DMS79 (cell line): ENCODE measurements at regions not wholly inside any gene's neighbourhood (a gene's known extent, or its start where the extent isn't known, plus 50 kb on each side); places are given as distances from the start of the nearest gene placed in this dataset.
"Not testable (repeated sequence)": the region's sequence is repeated elsewhere in the genome, so short reads cannot be mapped to it uniquely, and the experiment has no call there.

Experiments
- DNase-seq: peaks from one replicate; lab custom pipeline; 2025; lab: John Stamatoyannopoulos, UW

- DNase-seq: no peak
Measured at GRCh38 chr15:38961931-38962330, 397.3 kb upstream of the RASGRP1 start.

- no peak for DNase-seq
Measured at GRCh38 chr15:38972831-38973230, 408.2 kb upstream of the RASGRP1 start.

- DNase-seq: no peak
Measured at GRCh38 chr15:38975282-38975990, 410.8 kb upstream of the RASGRP1 start.

GRCh38 chr15:38991126-38991525 is 426.5 kb upstream of the RASGRP1 start:
- no peak for DNase-seq

GRCh38 chr15:38991701-38992100 is 427.1 kb upstream of the RASGRP1 start:
- no peak for DNase-seq

DNA sequence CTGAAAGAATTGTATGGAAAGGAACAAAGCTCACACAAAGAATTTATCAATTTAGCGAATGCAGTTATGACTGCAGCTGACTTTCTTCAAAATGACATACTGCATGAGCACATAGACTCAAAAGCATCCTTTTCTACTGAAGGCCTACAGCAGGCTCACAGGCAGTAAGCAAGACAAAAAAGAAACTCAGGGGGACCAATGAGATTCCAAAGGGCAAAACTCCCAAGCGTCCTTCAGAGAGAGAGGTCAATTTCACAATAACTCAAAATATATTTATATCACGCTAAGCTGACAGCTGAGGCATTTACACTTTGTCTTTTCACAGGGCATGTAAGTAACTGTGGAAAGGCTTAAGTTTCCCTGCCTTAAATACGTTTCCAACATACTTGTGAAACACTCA is 427.9 kb upstream of the RASGRP1 start:
- no peak for DNase-seq

DNA sequence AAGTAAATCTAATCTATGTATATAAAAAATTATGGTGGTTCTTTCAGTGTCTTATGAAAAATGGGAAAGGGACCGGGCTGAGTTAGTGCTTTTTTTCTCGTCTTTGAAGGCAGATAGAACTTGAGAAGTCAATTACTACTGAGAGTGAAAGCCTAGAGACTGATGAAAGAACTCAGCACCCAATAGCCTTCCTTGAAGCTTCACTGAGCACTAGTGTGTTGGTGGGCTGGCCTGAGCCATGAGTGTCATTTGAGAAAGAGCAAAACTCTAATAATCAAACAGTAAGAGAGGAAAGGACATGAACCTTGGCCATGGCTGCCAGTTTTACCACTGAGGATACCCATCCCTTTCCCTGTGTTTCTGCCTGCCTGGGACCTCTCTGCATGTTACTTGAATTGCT is 428.3 kb upstream of the RASGRP1 start:
- DNase-seq: no peak

GRCh38 chr15:38994310-38994709 is 429.7 kb upstream of the RASGRP1 start:
- no peak for DNase-seq

DNA sequence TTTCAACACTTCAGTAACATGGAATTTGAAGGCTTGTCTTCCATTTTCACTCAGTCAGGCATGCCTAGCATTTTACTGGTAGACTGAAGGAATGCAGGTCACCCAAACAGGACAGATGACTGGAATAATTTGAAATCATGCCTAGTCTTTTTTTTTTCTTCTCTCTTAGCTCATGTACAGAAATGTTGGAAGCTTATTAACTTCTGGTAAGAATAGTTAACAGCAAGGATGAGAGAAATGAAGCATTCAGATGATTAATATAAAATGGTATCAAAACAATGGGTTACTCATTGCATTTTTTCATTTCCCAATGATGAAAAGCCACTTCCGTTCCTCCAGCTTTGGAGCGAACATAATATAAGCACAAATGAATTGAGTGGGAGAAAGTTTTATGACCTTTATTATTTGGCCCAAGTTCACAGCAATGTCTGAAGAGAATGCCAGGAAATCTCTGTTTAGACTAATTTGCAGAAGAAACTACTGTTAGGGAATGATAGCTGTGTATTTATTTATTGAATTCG is 431.6 kb upstream of the RASGRP1 start:
- no peak for DNase-seq

- DNase-seq: no peak
Measured at GRCh38 chr15:38997841-38998240, 433.2 kb upstream of the RASGRP1 start.

DNA sequence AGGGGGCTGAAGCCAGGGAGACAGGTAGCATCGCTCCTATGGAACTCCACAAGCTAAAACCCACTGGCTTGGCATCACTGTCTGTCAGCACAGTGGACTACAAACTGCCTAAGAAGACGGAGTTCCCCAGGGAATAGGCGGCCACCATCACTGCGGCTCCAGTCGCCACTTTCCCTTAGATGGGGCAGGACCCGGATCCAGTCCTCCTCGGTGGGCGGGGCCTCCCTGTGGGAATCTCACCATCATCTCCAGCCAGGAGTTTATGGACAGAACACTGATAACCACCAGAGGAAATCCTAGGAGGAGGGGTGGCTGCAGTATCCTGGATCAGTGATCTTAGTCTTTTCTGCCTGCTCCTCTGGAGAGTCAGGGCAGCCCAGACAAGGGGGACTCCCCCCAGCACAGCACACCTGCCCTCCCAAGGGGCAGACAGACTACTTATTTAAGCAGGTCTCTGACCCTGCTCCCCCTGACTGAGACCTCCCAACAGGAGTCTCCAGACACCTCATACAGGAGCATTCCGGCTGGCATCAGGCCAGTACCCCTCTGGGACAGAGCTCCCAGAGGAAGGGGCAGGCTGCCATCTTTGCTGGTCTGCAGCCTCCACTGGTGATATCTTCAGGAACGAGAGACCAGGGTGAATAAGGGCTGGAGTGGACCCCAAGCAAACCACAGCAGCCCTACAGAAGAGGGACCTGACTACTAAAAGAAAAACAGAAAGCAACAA is 435.6 kb upstream of the RASGRP1 start:
- DNase-seq: no peak

DNA sequence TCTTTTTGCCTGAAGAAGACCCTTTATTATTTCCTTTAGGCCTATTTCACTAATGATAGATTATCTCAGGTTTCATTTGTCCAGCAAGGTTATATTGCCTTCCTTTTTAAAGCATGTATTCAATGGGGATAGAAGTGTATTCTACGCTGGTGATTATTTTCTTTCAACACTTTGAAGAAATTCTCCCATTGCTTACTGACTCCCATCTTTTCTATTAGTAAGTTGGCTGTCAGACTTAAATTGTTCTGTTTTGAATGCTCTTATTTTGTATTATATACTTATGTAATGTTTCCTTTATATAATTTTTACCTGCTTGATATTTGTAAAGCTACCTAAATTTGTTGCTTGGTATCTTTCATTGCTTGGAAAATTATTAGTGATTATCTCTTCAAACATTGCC is 445.1 kb upstream of the RASGRP1 start:
- no peak for DNase-seq

GRCh38 chr15:39011066-39011465 is 446.5 kb upstream of the RASGRP1 start:
- DNase-seq: not testable (repeated sequence)

GRCh38 chr15:39013262-39013661 is 448.6 kb upstream of the RASGRP1 start:
- no peak for DNase-seq

GRCh38 chr15:39014682-39015081 is 450.1 kb upstream of the RASGRP1 start:
- DNase-seq: no peak

DNA sequence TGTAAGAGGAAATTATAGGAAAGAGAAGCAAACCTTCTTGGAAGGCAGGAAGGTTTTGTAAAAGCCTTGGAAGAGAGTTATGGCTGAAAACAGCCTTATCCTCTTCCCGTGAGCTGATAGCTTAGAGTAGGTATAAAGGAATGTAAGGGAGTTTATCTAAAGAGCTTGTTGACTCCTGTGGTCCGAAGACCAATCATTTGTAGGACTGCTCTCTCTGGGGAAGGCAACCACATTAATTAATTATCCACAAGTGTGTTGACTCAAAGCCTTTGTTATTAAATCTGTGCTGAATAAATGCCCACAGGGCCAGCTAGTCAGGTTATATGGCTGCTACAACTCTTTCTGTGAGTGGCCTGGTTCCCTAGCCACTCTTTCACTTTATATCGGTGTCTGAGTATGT is 452.1 kb upstream of the RASGRP1 start:
- no peak for DNase-seq

DNA sequence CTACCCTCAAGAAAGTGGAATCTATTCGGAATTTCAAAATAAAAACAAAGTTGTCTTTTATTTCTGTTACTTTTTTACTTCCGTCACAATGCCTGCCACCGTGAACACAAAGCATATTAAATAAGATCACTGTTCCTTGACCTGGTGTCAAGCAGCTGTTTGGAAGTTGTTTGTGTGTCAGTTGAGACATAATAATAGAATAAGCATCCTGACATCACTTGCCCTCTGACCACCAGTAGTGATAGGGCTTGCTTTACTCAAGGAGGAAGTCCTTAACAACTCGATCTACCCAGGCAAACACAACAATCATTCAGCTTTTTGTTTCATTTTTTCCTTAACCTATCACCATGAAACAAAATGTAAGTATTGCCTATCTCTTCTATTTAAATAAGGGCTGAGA is 454.4 kb upstream of the RASGRP1 start:
- DNase-seq: no peak

DNA sequence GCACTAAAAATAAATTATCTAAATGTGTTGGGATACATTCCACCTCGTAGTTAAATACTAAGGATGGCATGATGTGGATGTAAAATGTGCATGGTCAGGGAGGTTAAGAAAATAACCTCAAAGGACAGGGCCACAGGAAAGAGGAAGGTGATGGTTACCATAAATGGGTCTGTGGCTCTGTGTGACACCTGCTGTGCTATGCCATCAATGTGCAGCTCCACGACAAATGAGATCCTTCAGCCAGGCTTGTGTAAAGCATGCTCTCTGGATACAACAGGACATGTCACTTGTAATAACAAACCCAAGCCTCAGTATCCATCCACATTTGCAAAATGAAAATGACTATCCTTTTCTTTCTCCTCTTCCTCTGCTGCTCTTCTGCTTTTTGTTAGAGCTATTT is 456.7 kb upstream of the RASGRP1 start:
- no peak for DNase-seq

DNA sequence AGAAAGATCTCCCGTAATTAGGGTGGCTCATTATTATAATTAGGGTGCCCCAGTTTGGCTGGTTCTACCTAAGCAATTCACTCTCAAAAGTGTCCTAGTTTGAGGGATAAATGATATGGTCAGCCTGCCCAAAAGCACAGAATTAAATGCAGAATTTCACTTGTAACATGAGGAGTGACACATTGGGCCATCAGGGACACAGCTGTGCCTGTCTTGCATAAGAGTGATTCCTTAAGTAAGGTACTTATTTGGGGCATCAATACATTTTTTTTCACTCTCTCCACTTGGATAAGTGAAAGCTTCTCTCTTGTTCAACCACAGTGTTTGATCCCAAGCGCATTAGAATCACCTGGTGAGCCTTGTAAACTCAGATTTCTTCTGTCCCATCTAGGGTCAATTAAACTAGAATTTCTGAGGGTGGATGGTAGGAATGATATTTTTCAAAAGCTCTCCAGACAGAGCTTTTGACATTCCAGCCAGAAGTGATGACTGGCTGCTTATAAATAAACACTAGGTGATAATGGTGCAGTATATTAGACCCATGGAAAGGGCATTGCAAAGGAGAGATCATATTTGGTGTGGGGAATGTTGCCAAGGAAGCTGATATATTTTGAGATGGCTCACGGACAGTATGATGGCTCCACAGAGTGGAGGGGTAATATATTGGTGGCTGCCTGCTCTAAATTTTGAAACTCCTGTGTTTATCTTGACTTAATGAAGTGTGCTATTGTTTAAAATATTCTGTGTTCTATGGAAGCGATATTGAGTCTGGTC is 458.1 kb upstream of the RASGRP1 start:
- no peak for DNase-seq

DNA sequence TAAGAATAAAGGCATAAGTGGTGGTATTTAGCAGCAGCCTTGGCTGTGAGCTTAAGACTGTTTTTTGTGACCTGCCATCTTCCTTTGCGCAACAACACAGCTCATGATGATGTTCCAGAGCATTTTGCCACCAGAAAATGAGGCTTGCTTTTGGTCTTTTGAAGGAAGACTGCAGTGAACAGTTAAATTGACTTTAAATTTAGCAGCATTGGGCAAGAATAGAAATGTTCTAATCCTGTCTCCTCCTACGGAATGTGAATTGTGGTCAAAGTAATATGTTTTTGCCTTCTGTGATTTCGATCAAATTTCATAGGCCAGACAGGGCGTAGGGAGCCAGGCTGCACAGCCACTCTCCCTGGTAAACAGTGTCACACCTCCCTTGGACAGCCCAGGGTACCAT is 460.7 kb upstream of the RASGRP1 start:
- DNase-seq: no peak

DNA sequence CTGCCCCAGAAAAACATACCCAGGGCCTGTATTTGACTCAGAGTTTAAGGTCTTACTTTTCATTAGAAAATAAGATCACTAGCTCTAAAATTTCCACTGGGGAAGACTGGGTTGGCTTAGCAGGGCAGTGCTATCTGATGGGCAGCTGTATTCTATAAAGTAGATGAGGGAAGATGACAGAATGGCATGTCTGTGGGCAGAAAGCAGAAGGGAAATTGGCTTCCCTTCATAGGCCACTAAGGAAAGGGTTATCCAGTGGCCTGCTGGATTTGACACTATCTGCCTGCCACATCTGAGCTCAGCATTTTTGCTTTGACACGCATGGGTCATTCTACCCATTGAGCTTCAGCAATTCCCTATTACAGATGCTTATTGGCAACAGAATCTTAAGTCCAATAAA is 461.3 kb upstream of the RASGRP1 start:
- DNase-seq: no peak

DNA sequence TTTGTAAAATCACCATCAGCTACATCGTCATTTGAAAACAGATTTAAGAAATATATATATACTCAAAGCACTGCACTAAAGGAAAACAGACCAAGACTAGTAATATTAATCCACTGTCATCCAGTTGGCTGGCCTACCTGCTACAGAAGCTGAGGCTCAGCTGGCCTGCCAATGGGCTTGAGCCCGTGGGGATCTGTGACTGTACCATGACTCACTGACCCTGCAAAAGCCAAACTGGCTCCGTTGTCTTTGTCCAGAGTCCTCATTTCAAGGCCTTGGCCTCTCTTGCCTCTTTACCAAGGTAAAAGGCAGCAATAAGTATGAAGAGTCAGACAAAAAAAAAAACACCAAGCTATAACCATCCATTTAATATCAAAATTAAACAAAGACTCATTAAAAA is 463.5 kb upstream of the RASGRP1 start:
- DNase-seq: no peak

DNA sequence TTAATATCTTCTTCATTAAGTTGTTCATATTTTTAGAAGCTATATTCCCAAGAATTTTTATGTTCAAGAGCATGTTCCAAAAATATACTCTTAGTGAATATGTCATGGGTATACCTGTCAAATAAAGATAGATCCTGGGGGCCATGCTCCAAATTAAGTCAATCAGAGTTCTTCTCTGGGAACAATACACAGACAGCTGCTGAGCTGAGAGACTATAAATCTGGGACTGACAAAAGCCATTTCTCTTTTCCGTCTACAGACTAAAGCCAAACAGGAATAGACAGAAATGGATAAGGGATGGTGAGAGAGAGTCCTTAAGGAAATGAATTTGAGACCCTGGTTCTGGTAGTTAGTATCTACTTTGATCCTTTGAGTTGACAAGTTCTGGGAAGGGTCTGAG is 465.1 kb upstream of the RASGRP1 start:
- no peak for DNase-seq
